H9 (cell line): ENCODE measurements at regions not wholly inside any gene's neighbourhood (a gene's known extent, or its start where the extent isn't known, plus 50 kb on each side); places are given as distances from the start of the nearest gene placed in this dataset.

ENCODE experiments used
- DNase-seq: peaks from one replicate; pipeline ENCODE4 v3.0.0-alpha.2; 2017
- H2AFZ ChIP-seq: one replicate; pipeline ENCODE4 v1.6.1; 2013; ENCODE audit warnings: mild to moderate bottlenecking, low read length, control low read depth, moderate library complexity
- H2AK5ac ChIP-seq: 2 replicates; pipeline ENCODE4 v1.6.1; 2013; ENCODE audit warnings: low read length, control low read depth, mixed read lengths; ENCODE audit not compliant: insufficient read length
- H2BK120ac ChIP-seq: one replicate; pipeline ENCODE4 v1.6.1; 2013; ENCODE audit warnings: low read depth, mild to moderate bottlenecking, low read length, control low read depth, inconsistent platforms; ENCODE audit not compliant: poor library complexity, severe bottlenecking
- H2BK12ac ChIP-seq: 2 replicates; pipeline ENCODE4 v1.6.1; 2013; ENCODE audit warnings: low read length, control low read depth, mixed read lengths, low read depth; ENCODE audit not compliant: insufficient read length
- H2BK15ac ChIP-seq: 2 replicates; pipeline ENCODE4 v1.6.1; 2013; ENCODE audit warnings: low read depth, low read length, control low read depth
- H2BK20ac ChIP-seq: one replicate; pipeline ENCODE4 v1.6.1; 2013; ENCODE audit warnings: low read depth, mild to moderate bottlenecking, low read length, control low read depth, inconsistent platforms; ENCODE audit not compliant: poor library complexity, severe bottlenecking
- H2BK5ac ChIP-seq: 2 replicates; pipeline ENCODE4 v1.6.1; 2013; ENCODE audit warnings: low read length, control low read depth, mixed read lengths; ENCODE audit not compliant: insufficient read length
- H3K14ac ChIP-seq: 2 replicates; pipeline ENCODE4 v1.6.1; 2013; ENCODE audit warnings: low read length, control low read depth; ENCODE audit not compliant: insufficient read depth
- H3K18ac ChIP-seq: 2 replicates; pipeline ENCODE4 v1.6.1; 2013; ENCODE audit warnings: low read depth, mild to moderate bottlenecking, mixed read lengths, low read length, control low read depth; ENCODE audit not compliant: insufficient read length
- H3K23ac ChIP-seq: 2 replicates; pipeline ENCODE4 v1.6.1; 2013; ENCODE audit warnings: low read length, control low read depth, mixed read lengths, low read depth; ENCODE audit not compliant: insufficient read length
- H3K23me2 ChIP-seq: 2 replicates; pipeline ENCODE4 v1.6.1; 2013; ENCODE audit warnings: low read depth, mild to moderate bottlenecking, mixed read lengths, low read length, control low read depth; ENCODE audit not compliant: insufficient read length, poor library complexity, severe bottlenecking
- H3K27ac ChIP-seq: 2 replicates; pipeline ENCODE4 v1.5.1; 2013; ENCODE audit warnings: low read length, control low read depth, mixed read lengths, low read depth; ENCODE audit not compliant: insufficient read length
- H3K27me3 ChIP-seq: 2 replicates; pipeline ENCODE4 v1.6.1; 2013; ENCODE audit warnings: low read length, control low read depth, inconsistent platforms; ENCODE audit not compliant: insufficient read depth
- H3K4ac ChIP-seq: 2 replicates; pipeline ENCODE4 v1.6.1; 2013; ENCODE audit warnings: low read depth, mild to moderate bottlenecking, control low read depth, inconsistent platforms, low read length, moderate library complexity
- H3K4me1 ChIP-seq: 2 replicates; pipeline ENCODE4 v1.6.1; 2013; ENCODE audit warnings: low read length, control low read depth, inconsistent platforms; ENCODE audit not compliant: insufficient read depth
- H3K4me2 ChIP-seq: 2 replicates; pipeline ENCODE4 v1.6.1; 2013; ENCODE audit warnings: low read length, control low read depth, mixed read lengths; ENCODE audit not compliant: insufficient read length, insufficient read depth
- H3K56ac ChIP-seq: 2 replicates; pipeline ENCODE4 v1.6.1; 2013; ENCODE audit warnings: low read depth, mild to moderate bottlenecking, mixed read lengths, low read length, control low read depth; ENCODE audit not compliant: insufficient read length
- H3K79me1 ChIP-seq: 2 replicates; pipeline ENCODE4 v1.6.1; 2013; ENCODE audit warnings: low read depth, mild to moderate bottlenecking, moderate library complexity, low read length, control low read depth, inconsistent platforms; ENCODE audit not compliant: insufficient read depth, poor library complexity, severe bottlenecking
- H3K79me2 ChIP-seq: 2 replicates; pipeline ENCODE4 v1.6.1; 2013; ENCODE audit warnings: low read length, control low read depth, inconsistent platforms; ENCODE audit not compliant: insufficient read depth
- H3K9ac ChIP-seq: 2 replicates; pipeline ENCODE4 v1.6.1; 2013; ENCODE audit warnings: low read length, control low read depth, mixed read lengths; ENCODE audit not compliant: insufficient read length; ENCODE audit errors: extremely low read depth
- H3K9me3 ChIP-seq: one replicate; pipeline ENCODE4 v1.6.1; 2013; ENCODE audit warnings: low read depth, low read length, inconsistent platforms; ENCODE audit not compliant: control insufficient read depth
- H3T11ph ChIP-seq: one replicate; pipeline ENCODE4 v1.6.1; 2013; ENCODE audit warnings: mild to moderate bottlenecking, low read length, control low read depth, inconsistent platforms
- H4K20me1 ChIP-seq: one replicate; pipeline ENCODE4 v1.6.1; 2013; ENCODE audit not compliant: control insufficient read depth, insufficient read length, insufficient read depth
- H4K5ac ChIP-seq: 2 replicates; pipeline ENCODE4 v1.6.1; 2013; ENCODE audit warnings: low read depth, mild to moderate bottlenecking, mixed read lengths, low read length, control low read depth; ENCODE audit not compliant: insufficient read length
- H4K8ac ChIP-seq: replicated peaks from 2 replicates; pipeline ENCODE4 v1.6.1; 2013; ENCODE audit warnings: low read length, control low read depth, mixed read lengths, low read depth; ENCODE audit not compliant: insufficient read length
- H4K91ac ChIP-seq: 2 replicates; pipeline ENCODE4 v1.6.1; 2013; ENCODE audit warnings: low read depth, mild to moderate bottlenecking, moderate library complexity, mixed read lengths, low read length, control low read depth; ENCODE audit not compliant: insufficient read length
- H3K27ac Mint-ChIP-seq, 3 experiments: 2 replicates in 2 of 3; 3 replicates in 1 of 3; pipeline ENCODE4 v1.8.0; 2020 to 2021; ENCODE audit warnings: mixed read lengths in 3 of 3, mild to moderate bottlenecking in 1 of 3, moderate library complexity in 1 of 3
- H3K27me3 Mint-ChIP-seq: 2 replicates; pipeline ENCODE4 v1.8.0; 2021; ENCODE audit warnings: low read depth, mild to moderate bottlenecking, moderate library complexity, mixed read lengths
- H3K36me3 Mint-ChIP-seq, 3 experiments: 2 replicates in 2 of 3; 3 replicates in 1 of 3; pipeline ENCODE4 v1.8.0; 2020 to 2021; ENCODE audit warnings: low read depth in 3 of 3, mixed read lengths in 3 of 3; ENCODE audit not compliant: insufficient read depth in 1 of 3
- H3K4me1 Mint-ChIP-seq, 2 experiments: 2 replicates each; pipeline ENCODE4 v1.8.0; 2020; ENCODE audit warnings: mixed read lengths in 2 of 2
- H3K4me3 Mint-ChIP-seq, 2 experiments: 2 replicates in 1 of 2; 3 replicates in 1 of 2; pipeline ENCODE4 v1.8.0; 2020 to 2021; ENCODE audit warnings: mild to moderate bottlenecking in 2 of 2, mixed read lengths in 2 of 2, moderate library complexity in 1 of 2
- H3K9me3 Mint-ChIP-seq, 2 experiments: 2 replicates in 1 of 2; 3 replicates in 1 of 2; pipeline ENCODE4 v1.8.0; 2020; ENCODE audit warnings: mild to moderate bottlenecking in 2 of 2, mixed read lengths in 2 of 2, moderate library complexity in 1 of 2
- CTCF ChIP-seq: fragments of 200-600 bp; sonication (generic); conservative IDR thresholded peaks from 3 replicates; pipeline ENCODE4 v1.8.0; 2021; ENCODE audit warnings: antibody characterized with exemption, mild to moderate bottlenecking
- WGBS: extraction: QIAGEN DNeasy Blood & Tissue Kit; methylation state at CpG from one replicate; pipeline ENCODE4 v1.1.7; 2013; ENCODE audit warnings: missing lambda C conversion rate, low lambda C conversion rate, mixed read lengths; ENCODE audit not compliant: insufficient read length; ENCODE audit errors: extremely low coverage; 5-methylcytosine and 5-hydroxymethylcytosine counted together

- Histone ChIP-seq H3T11ph (no peak overlapping the region), H3K79me2 (no peaks in the 10 kb centered on the region), H2BK15ac (no peak overlapping the region), H3K27me3 (no peaks in the 10 kb centered on the region), H4K91ac (no peak overlapping the region), H2BK20ac (no peak overlapping the region), H2BK12ac (no peak overlapping the region), H4K5ac (no peak overlapping the region), H3K27ac (no peak overlapping the region), H4K20me1 (no peaks in the 10 kb centered on the region), H3K9me3 (no peaks in the 10 kb centered on the region), H2BK5ac (no peak overlapping the region), H2AK5ac (no peak overlapping the region), H2BK120ac (no peak overlapping the region), H3K4me2 (no peak overlapping the region), H3K18ac (no peak overlapping the region), H3K9ac (no peak overlapping the region), H4K8ac (no peak overlapping the region), H3K23me2 (no peaks in the 10 kb centered on the region), H3K4ac (no peak overlapping the region), H3K23ac (no peak overlapping the region), H3K4me1 (no peaks in the 10 kb centered on the region), H3K79me1 (no peaks in the 10 kb centered on the region), H3K56ac (no peak overlapping the region), H3K14ac (no peak overlapping the region), H2AFZ (no peak overlapping the region)
- H3K9me3 Mint-ChIP-seq, result peaks cover 6 to 7% of the 10 kb centered on the region in 2 experiments
- H3K27ac Mint-ChIP-seq, result no peak overlapping the region
- H3K4me1 Mint-ChIP-seq, result peaks cover 0 to 2% of the 10 kb centered on the region in 2 experiments; a peak in 1 of 4 replicates
- H3K4me3 Mint-ChIP-seq, result no peak overlapping the region
- H3K27me3 Mint-ChIP-seq, result no peaks in the 10 kb centered on the region
- no CpG with 5 or more reads among the region's 2 CpGs for WGBS
- no peak for TF ChIP-seq CTCF
- no peak for DNase-seq
- peaks cover 0 to 9% (median 1%) of the 10 kb centered on the region in 3 experiments; a peak in 4 of 7 replicates for H3K36me3 Mint-ChIP-seq
Observed at GRCh38 chr12:19755136-19755535, 315.8 kb downstream of the AEBP2 start.
